Neural progenitor cell (in vitro differentiated cells): ENCODE measurements at regions not wholly inside any gene's neighbourhood (a gene's known extent, or its start where the extent isn't known, plus 50 kb on each side); places are given as distances from the start of the nearest gene placed in this dataset.

Experiments
- CTCF ChIP-seq: fragments of 200-600 bp; sonication (generic); IDR thresholded peaks from 2 replicates; pipeline ENCODE4 v1.5.1; 2017; ENCODE audit warnings: antibody characterized with exemption, mild to moderate bottlenecking
- EZH2 ChIP-seq: fragments of 200-600 bp; sonication (generic); IDR thresholded peaks from 2 replicates; pipeline ENCODE4 v1.6.1; 2017; ENCODE audit warnings: antibody characterized with exemption, mild to moderate bottlenecking, moderate library complexity
- EZH2phosphoT487 ChIP-seq: fragments of 200-600 bp; sonication (generic); IDR thresholded peaks from 2 replicates; pipeline ENCODE4 v1.6.1; 2017; ENCODE audit warnings: antibody characterized with exemption

GRCh38 chr5:89694026-89694550 is 715.5 kb downstream of the CETN3 start:
- TF ChIP-seq EZH2 (no peak), CTCF (no peak), EZH2phosphoT487 (no peak)
